ENCODE measurements at regions not wholly inside any gene's neighbourhood (a gene's known extent, or its start where the extent isn't known, plus 50 kb on each side); places are given as distances from the start of the nearest gene placed in this dataset.
"Not testable (repeated sequence)": the region's sequence is repeated elsewhere in the genome, so short reads cannot be mapped to it uniquely, and the experiment has no call there.

DNA sequence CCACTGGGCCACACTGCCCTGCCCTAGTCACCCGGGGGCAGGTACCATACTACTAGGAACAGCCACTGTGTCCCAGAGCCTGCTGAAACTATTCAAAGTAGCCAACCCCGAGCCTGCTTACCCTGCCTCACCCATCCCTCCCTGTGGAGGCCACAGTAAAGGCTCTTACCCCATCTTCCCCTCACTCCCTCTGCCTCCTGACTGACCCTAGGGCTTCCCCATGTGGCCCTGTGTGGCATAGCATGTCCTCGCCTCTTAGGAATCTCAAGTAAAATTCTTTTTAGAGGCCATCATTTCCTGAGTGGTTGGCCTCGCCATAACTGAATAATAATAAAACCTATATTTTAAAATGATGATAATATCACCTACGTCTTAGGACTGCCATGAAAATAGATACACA lies 112.2 kb upstream of the SLC6A11 start:
- no peak for DNase-seq (ENCODE audit: low read depth)

DNA sequence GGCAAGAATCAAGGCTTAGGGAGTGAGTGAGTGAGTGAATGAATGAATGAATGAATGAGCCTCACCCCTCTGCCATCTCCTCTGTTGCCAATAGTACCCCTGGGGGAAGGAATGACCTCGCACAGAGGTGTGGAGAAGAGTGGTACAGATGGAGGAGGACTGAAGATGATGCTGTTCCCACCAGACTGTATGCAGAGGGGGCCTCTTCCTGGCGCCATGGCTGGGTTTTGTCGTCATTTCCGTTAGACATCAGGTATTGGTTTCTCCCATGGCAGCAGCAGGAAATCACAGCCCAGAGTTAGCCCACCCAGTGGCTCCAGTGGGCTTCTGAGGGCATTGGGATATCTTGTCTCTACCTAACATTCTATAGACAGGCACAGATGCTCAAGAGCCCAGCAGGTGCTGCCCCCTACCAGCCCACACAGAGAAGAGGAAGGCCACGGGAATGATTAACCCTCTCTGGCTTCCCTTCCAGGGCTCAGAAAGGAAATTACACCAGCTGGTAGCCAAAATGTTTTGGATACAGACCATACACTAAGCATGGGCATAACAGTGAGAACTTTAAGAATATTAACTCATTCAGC lies 109.8 kb upstream of the SLC6A11 start:
- no peak for DNase-seq (ENCODE audit: low read depth)

DNA sequence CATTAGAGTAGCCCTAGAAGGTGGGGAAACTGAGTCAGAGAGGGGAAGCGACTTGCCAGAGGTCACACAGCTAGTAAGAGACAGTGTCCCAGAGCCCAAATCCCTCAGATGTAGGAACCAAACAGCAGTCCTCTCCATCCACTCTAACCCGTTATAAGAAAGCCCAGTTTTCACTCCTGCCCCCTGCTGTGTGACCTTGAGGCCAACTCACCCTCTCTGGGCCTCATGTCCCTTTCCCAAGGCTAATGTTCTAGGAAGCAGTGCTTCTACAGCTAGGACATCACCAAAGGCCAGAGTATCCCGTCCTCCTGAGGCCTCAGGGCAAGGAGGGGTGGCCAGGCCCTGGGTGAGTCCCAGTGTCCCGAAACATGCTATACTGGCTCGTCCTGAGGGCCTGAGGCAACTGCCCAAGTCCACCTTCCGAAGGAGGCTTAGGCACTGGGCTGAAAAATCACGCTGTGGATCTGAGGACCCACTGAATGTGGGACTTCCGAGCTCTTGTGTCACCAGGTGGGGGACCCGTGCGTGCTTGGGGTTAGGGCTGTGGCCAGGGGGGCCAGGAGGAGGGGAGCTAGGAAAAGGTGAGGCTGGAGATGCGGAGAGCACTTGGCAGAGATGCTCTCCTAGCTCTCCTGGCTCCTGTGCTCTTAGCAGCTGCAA lies 109.2 kb upstream of the SLC6A11 start:
- DNase-seq (ENCODE audit: low read depth) = no peak

DNA sequence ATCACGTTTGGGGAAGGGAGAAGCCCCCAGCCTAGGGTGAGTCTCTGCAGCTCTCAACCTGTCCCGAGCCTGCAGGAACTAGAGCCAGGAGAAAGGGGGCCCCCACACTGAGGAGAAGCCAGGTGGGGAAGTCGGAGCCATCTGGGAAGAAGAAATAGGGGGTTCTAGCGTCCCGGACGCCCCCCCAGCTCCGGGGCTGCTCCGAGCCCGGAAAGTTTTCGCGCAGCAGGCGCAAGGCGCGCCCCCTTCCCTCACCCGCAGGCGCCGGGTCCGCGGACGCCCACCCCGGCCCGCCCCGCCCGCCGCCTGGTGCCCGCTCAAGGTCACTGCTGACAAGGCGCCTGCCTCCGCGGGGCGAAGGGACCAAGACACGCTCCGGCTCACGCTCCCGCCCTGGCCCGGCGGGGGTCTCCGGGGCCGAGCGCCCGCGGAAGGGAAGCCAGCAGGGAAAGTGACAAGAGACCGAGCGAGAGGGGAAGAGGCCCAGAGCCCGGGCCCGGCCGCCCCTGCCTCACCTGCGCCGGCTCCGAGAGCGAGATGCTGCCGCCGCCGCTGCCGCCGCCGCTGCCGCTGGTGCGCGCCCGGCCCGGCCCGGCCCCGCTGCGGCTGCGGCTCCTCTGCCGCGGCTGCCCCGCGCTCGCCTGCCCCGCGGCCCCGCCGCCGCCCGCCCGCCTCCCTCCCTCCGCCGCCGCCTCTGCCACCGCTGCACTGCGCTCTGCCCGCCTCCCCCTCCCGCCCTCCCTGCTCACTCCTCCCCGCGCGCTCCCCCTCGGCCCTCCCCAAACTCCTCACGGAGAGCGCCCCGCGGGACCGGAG lies 108.4 kb upstream of the SLC6A11 start:
- no peak for DNase-seq (ENCODE audit: low read depth)

DNA sequence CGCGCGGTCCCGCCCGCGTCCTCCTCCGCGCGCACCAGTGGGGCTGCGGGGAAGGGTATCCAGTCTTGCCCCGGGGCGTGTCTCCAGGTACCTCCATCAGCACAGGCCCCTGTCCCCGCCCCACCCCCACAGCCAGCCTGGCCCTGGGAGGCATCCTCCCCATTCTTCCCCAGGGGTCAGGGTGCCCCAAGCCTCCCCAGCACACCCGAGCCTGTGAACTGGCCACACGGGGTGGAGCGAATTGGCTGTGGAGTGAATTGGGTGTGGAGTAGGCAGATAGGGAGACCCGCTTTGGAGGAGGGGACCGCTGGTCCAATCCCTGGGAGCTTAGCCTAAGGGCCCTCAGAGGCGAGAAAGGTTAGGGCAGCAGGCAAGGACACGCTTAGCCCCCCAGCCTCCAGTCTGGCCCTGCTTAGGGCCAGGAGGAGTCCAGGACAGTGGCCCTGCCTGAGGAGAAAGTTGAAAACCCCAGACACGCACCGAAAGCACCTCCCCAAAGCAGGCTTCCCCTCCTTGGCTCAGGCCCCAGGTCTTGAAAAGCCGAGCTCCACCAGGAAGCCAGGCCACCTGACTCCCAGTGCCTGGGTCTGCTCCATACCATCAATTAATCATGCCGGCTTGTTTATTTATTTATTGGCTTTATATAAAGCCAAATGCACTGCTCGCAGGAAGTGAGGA lies 107.7 kb upstream of the SLC6A11 start:
- no peak for DNase-seq (ENCODE audit: low read depth)

DNA sequence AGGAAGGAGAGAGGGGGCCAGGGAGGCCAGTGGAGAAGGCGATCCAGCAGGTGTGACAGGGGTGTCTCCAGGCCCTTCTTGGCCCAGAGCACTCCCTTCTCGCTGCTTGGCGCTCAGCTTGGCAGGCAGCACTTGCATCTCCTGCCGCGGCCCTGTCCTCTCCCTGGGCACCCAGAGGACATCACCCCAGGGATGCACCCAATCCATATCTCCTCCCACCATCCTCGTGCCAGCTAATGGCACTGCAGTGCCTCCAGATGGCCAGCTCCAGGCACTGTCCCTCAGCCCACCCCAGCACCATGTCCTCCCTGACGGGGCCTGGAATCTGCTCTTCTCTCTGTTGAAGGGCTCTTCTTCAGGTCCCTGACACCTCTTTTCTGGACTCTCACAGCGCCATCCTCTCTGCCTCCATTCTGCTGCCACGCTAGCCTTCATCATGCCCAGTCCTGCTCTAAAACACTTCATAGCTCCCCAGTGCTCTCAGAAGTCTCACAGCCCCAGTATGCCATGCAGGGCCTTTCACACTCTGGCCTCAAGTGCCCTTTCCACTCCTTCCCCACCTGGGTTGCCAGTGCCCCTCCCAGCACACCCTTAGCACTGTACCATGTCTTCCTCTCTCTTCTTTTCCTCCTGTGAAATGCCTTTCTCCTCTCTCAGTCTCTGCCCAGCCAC lies 106.8 kb upstream of the SLC6A11 start:
- DNase-seq (ENCODE audit: low read depth) = no peak

DNA sequence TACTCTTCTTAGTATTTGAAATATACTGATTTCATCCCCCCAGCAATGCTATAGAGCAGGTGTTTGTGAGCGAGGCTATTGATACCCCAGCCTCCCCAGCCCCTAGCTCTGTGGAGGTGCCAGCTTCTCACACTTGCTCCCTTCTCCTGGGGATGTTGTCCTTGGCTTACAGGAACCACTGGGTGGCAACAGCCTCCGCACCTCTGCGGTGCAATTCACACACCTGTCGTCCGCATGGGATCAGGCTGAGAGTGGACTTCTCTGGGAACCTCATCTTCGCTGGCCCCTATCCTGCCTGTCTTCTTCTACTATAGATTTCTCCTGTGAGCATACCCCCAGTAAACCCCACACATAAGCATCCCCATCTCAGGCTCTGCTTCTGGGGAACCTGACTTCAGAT lies 103.9 kb upstream of the SLC6A11 start:
- DNase-seq (ENCODE audit: low read depth) = no peak

DNA sequence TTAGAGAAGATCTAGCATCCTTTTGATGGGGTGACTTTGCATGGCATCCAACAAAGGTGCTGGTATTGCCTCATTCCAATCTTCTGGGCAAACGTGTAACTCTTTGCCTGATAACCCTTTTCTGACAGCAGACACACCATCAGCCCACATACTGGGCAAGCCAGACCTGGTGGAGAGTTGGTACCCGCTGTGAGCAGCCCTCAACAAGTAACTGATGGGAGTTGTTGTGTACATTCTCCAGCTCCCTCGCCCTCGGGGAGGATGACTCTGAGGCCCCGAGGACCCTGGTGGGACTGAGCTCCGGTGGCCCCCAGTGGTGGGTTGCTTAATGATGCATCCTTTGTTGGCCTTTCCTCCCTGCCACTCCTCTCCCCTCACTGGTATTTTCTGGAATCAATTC lies 102.4 kb upstream of the SLC6A11 start:
- DNase-seq (ENCODE audit: low read depth) = no peak

DNA sequence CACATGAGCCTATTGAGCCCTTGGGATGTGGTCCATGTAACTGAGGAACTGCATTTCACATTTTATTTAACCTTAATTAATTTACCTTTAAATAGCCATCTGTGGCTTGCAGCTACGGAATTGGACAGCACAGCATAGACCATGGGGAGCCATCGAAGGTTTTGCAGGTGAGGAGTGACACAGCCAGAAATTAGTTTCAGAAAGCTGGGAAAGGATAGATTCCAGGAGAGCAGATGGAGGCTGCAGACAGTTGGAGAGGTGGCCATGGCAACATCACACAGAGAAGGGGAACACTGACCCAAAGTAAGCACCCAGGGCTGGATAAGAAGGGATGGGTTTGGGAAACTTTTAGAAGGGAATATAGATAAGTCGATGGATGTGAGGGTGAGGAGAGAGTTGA lies 100.1 kb upstream of the SLC6A11 start:
- DNase-seq (ENCODE audit: low read depth) = no peak

DNA sequence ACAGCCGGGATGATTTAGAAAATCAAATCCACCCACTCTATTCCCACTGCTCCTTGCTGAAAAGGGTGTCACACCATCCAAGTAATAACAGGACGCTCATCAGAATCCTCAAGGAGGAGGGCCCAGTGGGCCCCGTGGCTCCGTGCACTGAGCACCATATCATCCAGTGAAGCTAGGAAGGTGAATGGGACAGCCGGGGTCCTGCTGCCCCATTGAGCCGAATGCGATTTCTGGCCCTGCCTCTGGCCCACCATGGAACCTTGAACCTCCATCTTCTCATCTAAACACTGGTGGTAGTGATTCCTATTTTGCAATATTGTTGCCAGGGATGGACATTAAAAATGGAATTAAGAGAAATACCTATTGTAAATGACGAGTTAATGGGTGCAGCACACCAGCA lies 99.1 kb upstream of the SLC6A11 start:
- no peak for DNase-seq (ENCODE audit: low read depth)

DNA sequence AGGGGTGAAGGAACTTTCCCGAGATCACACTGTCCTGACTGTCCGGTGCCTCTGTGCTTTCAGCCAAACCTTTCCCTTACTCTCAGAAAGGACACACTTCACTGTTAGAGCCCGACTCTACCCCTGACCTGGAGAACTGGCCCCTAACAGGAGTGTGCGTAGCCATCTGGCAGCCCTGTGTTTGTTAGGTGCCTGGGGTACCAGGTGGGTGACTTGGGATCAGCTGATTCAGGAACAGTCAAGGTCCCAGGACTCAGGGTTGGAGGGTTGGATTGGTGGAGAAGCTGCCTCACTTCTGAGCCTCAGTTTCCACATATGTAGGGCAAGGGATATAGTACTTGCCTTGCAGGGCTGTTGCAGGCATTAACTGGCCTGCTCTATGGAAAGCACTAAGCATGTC lies 98.3 kb upstream of the SLC6A11 start:
- no peak for DNase-seq (ENCODE audit: low read depth)

DNA sequence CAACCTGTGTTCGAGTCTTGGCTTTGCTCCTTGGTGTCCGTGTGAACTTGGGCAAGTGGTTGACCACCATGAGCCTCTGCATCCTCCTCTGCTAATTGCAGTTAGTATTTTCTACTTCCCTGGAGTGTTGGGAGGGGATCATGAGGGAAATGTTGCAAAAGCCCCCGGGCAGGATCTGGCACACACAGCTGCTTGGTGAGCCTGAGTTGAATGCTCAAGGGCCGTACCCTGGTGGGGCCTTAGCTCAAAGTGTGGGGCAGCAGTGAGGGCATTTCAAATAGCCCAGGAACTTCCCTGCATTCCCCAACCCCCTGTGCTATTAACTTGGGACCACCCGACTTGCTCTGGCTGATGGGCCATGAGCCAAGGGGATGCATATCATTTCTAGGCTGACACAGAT lies 94.9 kb upstream of the SLC6A11 start:
- DNase-seq (ENCODE audit: low read depth) = no peak

DNA sequence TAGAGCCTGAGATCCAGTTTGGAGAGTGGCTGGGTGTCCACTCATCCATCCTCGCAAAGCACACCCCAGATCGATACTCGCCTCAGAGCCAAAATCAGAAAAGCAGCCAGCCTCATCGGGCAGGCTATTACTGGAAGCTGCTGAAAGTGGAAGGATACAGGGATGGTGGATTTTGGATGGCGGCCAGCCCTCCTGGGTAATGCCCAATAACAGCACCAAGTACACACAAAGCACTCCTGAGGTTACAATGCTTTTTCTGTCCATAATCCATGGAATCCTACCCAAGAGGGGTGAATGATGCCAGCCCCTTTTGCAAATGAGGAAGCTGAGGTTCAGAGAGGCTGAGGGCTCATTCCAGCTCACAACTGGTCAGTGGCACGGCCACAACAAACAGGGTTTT lies 93.1 kb upstream of the SLC6A11 start:
- DNase-seq (ENCODE audit: low read depth) = no peak

DNA sequence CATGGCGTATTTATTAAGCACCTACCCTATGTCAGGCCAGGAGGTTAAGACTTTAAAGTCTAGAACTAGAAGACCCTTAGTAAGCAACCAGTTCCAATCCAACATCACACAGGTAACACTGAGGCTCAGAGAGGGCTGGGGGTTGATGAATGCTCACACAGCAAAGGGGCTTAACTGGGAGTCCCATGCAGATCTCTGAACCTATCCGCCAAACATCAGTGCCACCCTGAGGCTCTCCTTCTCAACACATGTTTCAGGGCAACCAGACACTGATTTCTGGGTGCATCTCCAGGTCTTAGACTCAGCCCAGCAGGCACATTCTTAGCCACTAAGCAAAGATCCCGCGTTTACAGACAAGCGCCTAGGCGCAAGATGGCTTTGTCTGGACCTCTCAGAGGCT lies 92.0 kb upstream of the SLC6A11 start:
- no peak for DNase-seq (ENCODE audit: low read depth)

DNA sequence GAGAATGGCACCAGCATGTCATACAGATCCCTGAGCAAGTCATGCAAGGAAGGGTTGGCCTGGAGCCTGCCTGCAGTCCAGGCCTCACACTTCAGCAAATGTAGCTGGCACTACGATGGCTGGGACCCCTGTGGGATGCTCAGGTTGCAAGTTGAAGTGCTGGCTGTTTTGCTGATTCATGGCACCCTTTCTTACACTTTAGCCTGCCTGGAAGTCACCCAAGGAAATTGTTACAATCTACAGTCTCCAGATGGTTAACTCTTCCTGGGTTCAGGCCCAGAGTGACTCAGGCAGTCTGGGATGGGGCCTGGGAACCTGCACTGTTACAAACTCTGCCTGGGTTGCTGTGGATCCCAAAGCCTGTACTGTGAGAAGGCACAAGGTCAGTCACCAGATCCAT lies 91.0 kb upstream of the SLC6A11 start:
- DNase-seq (ENCODE audit: low read depth) = no peak

DNA sequence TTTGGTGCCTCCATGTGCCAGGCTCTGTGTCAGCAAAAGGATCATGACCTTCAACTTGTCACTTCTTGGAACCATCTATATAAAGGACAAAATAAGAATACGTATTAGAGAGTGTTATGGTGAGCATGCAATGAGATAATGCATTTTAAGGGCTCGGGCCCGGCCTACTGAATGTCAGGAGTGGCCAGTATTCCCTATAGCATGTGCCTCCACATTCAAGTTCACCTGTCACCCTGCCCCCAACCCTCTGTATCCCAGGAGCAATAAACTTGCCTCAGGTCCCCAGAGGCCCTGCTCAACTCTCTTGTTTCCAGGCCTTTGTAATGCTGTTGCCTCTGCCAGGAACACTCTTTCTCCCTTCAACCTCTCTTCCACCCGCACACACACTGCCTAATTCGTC lies 90.2 kb upstream of the SLC6A11 start:
- DNase-seq (ENCODE audit: low read depth) = no peak

DNA sequence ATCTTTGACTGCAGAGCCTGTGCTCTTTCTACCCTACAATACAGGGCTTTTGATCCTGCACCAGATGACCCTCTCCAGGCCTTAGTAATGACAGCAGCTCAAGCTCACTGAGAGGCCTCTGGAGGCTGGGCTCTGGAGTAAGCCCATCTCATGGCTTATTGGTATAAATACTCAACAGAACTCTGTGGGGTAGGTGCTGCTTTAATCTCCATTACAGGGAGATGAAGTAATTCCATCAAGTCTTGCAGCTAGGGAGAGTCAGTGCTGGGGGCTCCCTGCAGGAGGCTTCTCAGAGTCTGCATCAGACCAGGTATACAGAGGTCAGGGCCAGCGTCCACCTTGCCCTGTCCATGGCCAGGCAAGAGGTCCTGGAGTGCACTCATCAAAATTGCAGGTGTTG lies 89.2 kb upstream of the SLC6A11 start:
- DNase-seq (ENCODE audit: low read depth) = no peak

DNA sequence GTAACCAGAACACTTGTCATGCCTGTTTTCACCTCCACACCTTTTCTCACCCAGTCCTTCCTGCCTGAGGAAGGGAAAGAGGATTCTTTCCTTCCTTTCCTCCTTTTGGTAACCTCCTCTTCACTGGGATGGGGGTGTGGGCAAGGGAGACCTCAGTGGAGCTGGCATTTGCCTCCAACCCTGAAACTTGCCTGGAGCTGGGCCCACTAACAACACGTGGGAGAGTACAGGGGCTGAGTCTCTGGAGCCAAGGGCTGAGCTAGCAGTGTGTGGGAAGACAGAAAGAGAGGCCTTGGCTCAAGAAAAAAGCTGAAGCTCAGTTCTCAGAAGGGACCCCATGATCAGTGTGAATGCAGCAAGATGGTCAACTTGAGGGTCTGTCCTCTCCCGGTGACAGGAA lies 86.6 kb upstream of the SLC6A11 start:
- DNase-seq (ENCODE audit: low read depth) = no peak

DNA sequence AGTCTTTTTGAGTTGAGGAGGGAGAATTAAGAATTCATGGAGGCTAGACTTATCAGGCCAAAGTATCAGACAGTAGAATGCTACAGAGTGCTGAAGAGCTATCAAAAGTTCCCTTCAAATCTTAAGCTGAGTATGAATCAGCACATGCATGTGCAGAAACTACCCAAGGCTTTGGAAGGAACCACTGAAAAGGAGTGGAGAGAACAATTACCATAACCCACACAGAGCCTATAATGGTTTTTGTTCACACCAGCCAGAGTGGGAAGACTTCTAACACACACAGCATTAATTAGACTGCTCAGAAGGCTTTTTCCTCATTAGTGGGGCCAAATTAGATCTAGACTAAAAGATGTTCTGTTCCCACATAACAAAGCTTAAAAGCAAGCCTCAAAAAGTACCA lies 83.7 kb upstream of the SLC6A11 start:
- DNase-seq (ENCODE audit: low read depth) = no peak

DNA sequence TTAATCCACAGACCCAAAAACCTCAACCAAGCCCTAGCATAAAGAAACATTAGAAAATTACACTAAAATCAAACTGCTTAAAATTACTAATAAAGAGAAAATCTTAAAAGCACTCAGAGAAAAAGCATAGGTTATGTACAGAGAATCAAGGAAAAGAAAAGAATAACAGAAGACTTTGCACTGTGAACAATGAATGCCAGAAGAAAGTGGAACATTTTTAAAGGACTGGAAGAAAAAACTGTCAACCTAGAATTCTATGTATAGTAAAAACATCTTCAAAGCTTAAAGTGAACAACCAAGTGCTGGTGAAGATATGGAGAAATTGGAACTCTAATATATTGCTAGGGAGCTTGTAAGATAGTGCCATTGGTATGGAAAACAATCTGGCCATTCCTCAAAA lies 82.7 kb upstream of the SLC6A11 start:
- DNase-seq (ENCODE audit: low read depth) = no peak

DNA sequence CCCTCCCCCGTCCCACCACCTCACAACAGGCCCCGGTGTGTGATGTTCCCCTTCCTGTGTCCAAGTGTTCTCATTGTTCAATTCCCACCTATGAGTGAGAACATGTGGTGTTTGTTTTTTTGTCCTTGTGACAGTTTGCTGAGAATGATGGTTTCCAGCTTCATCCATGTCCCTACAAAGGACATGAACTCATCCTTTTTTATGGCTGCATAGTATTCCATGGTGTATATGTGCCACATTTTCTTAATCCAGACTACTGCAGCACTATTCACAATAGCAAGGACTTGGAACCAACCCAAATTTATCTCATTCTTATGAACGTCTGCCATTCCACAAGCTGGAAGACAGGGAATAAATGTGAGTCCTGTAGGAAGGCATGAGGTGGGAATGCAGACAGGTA lies 79.6 kb upstream of the SLC6A11 start:
- DNase-seq (ENCODE audit: low read depth) = not testable (repeated sequence)

DNA sequence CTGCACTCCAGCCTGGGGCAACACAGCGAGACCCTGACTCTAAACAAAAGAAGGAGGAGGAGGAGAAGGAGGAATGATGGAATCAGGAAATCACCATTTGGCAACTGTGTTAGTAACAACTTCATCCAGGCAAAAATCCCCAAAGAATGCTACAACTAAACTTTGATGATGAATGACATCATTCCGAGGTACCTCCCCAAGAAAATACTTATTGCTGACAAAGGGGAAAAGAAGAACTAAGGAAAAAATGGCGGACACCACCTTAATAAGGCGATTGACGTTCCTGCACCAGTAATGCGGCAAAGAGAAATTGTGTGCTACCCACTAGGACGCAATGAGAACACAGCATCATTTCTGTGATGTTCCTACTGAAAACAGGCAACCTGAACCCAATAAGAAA lies 78.2 kb upstream of the SLC6A11 start:
- DNase-seq (ENCODE audit: low read depth) = no peak

Data from stimulated activated CD8-positive, alpha-beta memory T cell treated with anti-CD3 and anti-CD28 coated beads, Interleukin-15, amount 100 ng/mL, for 1 hour (primary cell).